K562 (cell line): ENCODE measurements at regions not wholly inside any gene's neighbourhood (a gene's known extent, or its start where the extent isn't known, plus 50 kb on each side); places are given as distances from the start of the nearest gene placed in this dataset.

ENCODE experiments used
- ATAC-seq: fragments of 200-7000 bp; cut with Tn5 transposase; 3 replicates; pipeline ENCODE4 v1.9.1; 2020; ENCODE audit warnings: moderate library complexity
- BruUV-seq: library from RNA; stranded (reverse); fragments of 400-500 nt; replicated peaks from 2 replicates; lab custom pipeline; 2021; lab: Mats Ljungman, UMichigan
- CTCF ChIA-PET: fragments of 300-600 bp; formaldehyde crosslinking; extraction: SDS; loops from one replicate; lab custom pipeline; 2021; ENCODE audit warnings: low intra/inter-chr PET ratio; lab: Yijun Ruan, JAX
- POLR2A ChIA-PET: fragments of 300-600, 350-650 bp; sonication (Branson Sonifier 250); formaldehyde crosslinking; extraction: SDS; loops from one replicate; lab custom pipeline; 2021; ENCODE audit warnings: antibody characterized with exemption, inconsistent platforms; lab: Yijun Ruan, JAX
- DNase-seq, 4 experiments: peaks; one replicate each; pipeline versions ENCODE4 v3.0.0 to v3.0.0-alpha.2; 2011 to 2018; ENCODE audit warnings: low spot score in 3 of 4, mixed read lengths in 3 of 4; ENCODE audit errors: extremely low read depth in 1 of 4
- FAIRE-seq: peaks from 2 replicates; lab custom pipeline; 2011; peaks lifted over from hg19 to GRCh38; lab: Jason Lieb, UNC
- H2AFZ ChIP-seq: 2 replicates; pipeline ENCODE4 v1.6.0; 2011; ENCODE audit warnings: low read depth, low read length, control low read depth, inconsistent platforms
- H3K27ac ChIP-seq: fragments of 200-600 bp; 3 replicates; pipeline ENCODE4 v1.8.0; 2011; ENCODE audit warnings: low read depth, mild to moderate bottlenecking, control low read depth, inconsistent platforms, low read length, moderate library complexity, mixed read lengths; ENCODE audit errors: extremely low read depth
- H3K27me3 ChIP-seq, 2 experiments: fragments of 300-600 bp in 1 of 2; 2 replicates in 1 of 2; 3 replicates in 1 of 2; pipeline versions ENCODE4 v1.6.0 to v1.8.0; 2011; ENCODE audit warnings: inconsistent platforms in 2 of 2, low read length in 2 of 2, mild to moderate bottlenecking in 1 of 2, mixed read lengths in 1 of 2, moderate library complexity in 1 of 2; ENCODE audit not compliant: control insufficient read depth in 2 of 2, insufficient read depth in 2 of 2
- H3K36me3 ChIP-seq: fragments of 300-600 bp; 3 replicates; pipeline ENCODE4 v1.8.0; 2011; ENCODE audit warnings: mild to moderate bottlenecking, low read length, inconsistent platforms; ENCODE audit not compliant: control insufficient read depth, insufficient read depth
- H3K4me1 ChIP-seq, 2 experiments: fragments of 200-600 bp in 1 of 2; replicated peaks in 1 of 2; 2 replicates in 1 of 2; 3 replicates in 1 of 2; pipeline versions ENCODE4 v1.5.1 to v1.8.0; 2011; ENCODE audit warnings: inconsistent platforms in 2 of 2, low read length in 2 of 2, mild to moderate bottlenecking in 1 of 2, mixed read lengths in 1 of 2, moderate library complexity in 1 of 2; ENCODE audit not compliant: control insufficient read depth in 2 of 2, insufficient read depth in 2 of 2
- H3K4me2 ChIP-seq: 2 replicates; pipeline ENCODE4 v1.6.1; 2011; ENCODE audit warnings: low read length, control low read depth, inconsistent platforms, mixed read lengths; ENCODE audit not compliant: insufficient read depth
- H3K4me3 ChIP-seq: fragments of 200-600 bp; sonication (generic), shearing (Covaris generic); 2 replicates; pipeline ENCODE4 v1.5.1; 2016; ENCODE audit warnings: control low read depth, inconsistent platforms
- H3K79me2 ChIP-seq: fragments of 200-600 bp; 3 replicates; pipeline ENCODE4 v1.8.0; 2011; ENCODE audit warnings: low read length, inconsistent platforms; ENCODE audit not compliant: control insufficient read depth, insufficient read depth
- H3K9ac ChIP-seq, 2 experiments: 2 replicates each; pipeline versions ENCODE4 v1.6.0 to v1.6.1; 2011; ENCODE audit warnings: low read depth in 2 of 2, low read length in 2 of 2, control low read depth in 1 of 2, inconsistent platforms in 1 of 2, mild to moderate bottlenecking in 1 of 2, mixed read lengths in 1 of 2; ENCODE audit not compliant: insufficient read depth in 1 of 2
- H3K9me1 ChIP-seq: one replicate; pipeline ENCODE4 v1.6.0; 2011; ENCODE audit warnings: inconsistent platforms, mild to moderate bottlenecking, low read length, moderate library complexity; ENCODE audit not compliant: control insufficient read depth, insufficient read depth
- H3K9me3 ChIP-seq: replicated peaks from 2 replicates; pipeline ENCODE4 v1.5.1; 2011; ENCODE audit warnings: low read depth, low read length, inconsistent platforms; ENCODE audit not compliant: control insufficient read depth, insufficient read depth
- H4K20me1 ChIP-seq: replicated peaks from 2 replicates; pipeline ENCODE4 v1.6.1; 2011; ENCODE audit warnings: low read length, inconsistent platforms, mixed read lengths; ENCODE audit not compliant: control insufficient read depth, insufficient read depth
- BRD4 ChIP-seq: fragments of 200-600 bp; sonication (generic); IDR thresholded peaks from 2 replicates; pipeline ENCODE4 v1.6.1; 2017; ENCODE audit warnings: inconsistent platforms
- ELF4 ChIP-seq: fragments of 450-650 bp; formaldehyde crosslinking; IDR thresholded peaks from 2 replicates; pipeline ENCODE4 v1.4.0; 2022; ENCODE audit warnings: missing genetic modification characterization
- HNRNPLL ChIP-seq: fragments of 200-400 bp; formaldehyde crosslinking; IDR thresholded peaks from 2 replicates; pipeline ENCODE4 v1.6.1; 2017; ENCODE audit warnings: low read length, low read depth, mild to moderate bottlenecking; ENCODE audit not compliant: poor library complexity, severe bottlenecking
- KLF6 ChIP-seq: fragments of 250-450 bp; sonication (Bioruptor Pico); IDR thresholded peaks from 2 replicates; pipeline ENCODE4 v1.4.0; 2020; ENCODE audit warnings: mild to moderate bottlenecking, moderate library complexity, borderline replicate concordance
- LEF1 ChIP-seq: fragments of 450-650 bp; IDR thresholded peaks from 2 replicates; pipeline ENCODE4 v1.6.1; 2016; ENCODE audit warnings: mild to moderate bottlenecking
- MTA3 ChIP-seq: fragments of 450-650 bp; formaldehyde crosslinking; IDR thresholded peaks from 2 replicates; pipeline ENCODE4 v1.6.1; 2017; ENCODE audit warnings: mild to moderate bottlenecking, borderline replicate concordance
- NCOA4 ChIP-seq: fragments of 450-650 bp; IDR thresholded peaks from 2 replicates; pipeline ENCODE4 v1.6.1; 2018; ENCODE audit warnings: mild to moderate bottlenecking; ENCODE audit not compliant: partially characterized antibody
- POLR2G ChIP-seq: fragments of 200-400 bp; formaldehyde crosslinking; IDR thresholded peaks from 2 replicates; pipeline ENCODE4 v1.6.1; 2017; ENCODE audit warnings: low read depth, mild to moderate bottlenecking, antibody characterized with exemption, low read length, moderate library complexity
- REST ChIP-seq, 2 experiments: fragments of 450-650 bp; formaldehyde crosslinking in 1 of 2; IDR thresholded peaks; 2 replicates each; pipeline versions ENCODE4 v1.4.0 to v1.6.1; 2014 to 2020; ENCODE audit warnings: mild to moderate bottlenecking in 2 of 2, borderline replicate concordance in 1 of 2, low read depth in 1 of 2
- RFX5 ChIP-seq: IDR thresholded peaks from 2 replicates; pipeline ENCODE4 v1.6.1; 2011; ENCODE audit warnings: low read depth, mild to moderate bottlenecking, improper control_type of control experiment, low read length
- SRSF7 ChIP-seq: fragments of 200-400 bp; formaldehyde crosslinking; optimal IDR thresholded peaks from 2 replicates; pipeline ENCODE3; 2017; ENCODE audit warnings: mild to moderate bottlenecking, low read depth, low read length
- XRCC5 ChIP-seq: fragments of 200-400 bp; formaldehyde crosslinking; IDR thresholded peaks from 2 replicates; pipeline ENCODE4 v1.6.1; 2017; ENCODE audit warnings: low read depth, mild to moderate bottlenecking, low read length
- ZBTB12 ChIP-seq: fragments of 250-450 bp; sonication (Bioruptor Pico); IDR thresholded peaks from 2 replicates; pipeline ENCODE4 v1.4.0; 2020
- ZNF449 ChIP-seq: fragments of 250-450 bp; sonication (Bioruptor Pico); IDR thresholded peaks from 2 replicates; pipeline ENCODE4 v1.8.0; 2022; ENCODE audit warnings: moderate library complexity, mild to moderate bottlenecking, inconsistent platforms
- WGBS: fragments of 100-300 bp; shearing (Covaris generic); methylation state at CpG from one replicate; pipeline ENCODE4 v1.1.6; 2016; ENCODE audit warnings: low coverage, mixed read lengths; ENCODE audit not compliant: insufficient coverage; ENCODE audit errors: missing lambda C conversion rate; 5-methylcytosine and 5-hydroxymethylcytosine counted together
- in situ Hi-C: fragments of 300-500 bp; cut with MboI; formaldehyde crosslinking; loops from 4 replicates; pipeline ENCODE4 v1.15.0; 2018; ENCODE audit warnings: inconsistent platforms, mixed read lengths
- intact Hi-C: fragments of 100-400 bp; cut with micrococcal nuclease; formaldehyde crosslinking; loops from 2 replicates; pipeline ENCODE4 v1.14.2; 2022

- in situ Hi-C loops, result no loop called here
- Histone ChIP-seq H4K20me1 (no peaks in the 10 kb centered on the region), H3K79me2 (no peaks in the 10 kb centered on the region), H3K9ac (no peak overlapping the region), H3K9me1 (no peaks in the 10 kb centered on the region), H3K27ac (no peak overlapping the region), H3K4me2 (no peak overlapping the region), H3K27me3 (no peaks in the 10 kb centered on the region), H3K9me3 (peaks cover 2% of the 10 kb centered on the region; the same call in 1 of the 2 replicates), H2AFZ (no peak overlapping the region), H3K36me3 (no peaks in the 10 kb centered on the region), H3K4me3 (no peak overlapping the region), H3K4me1 (no peaks in the 10 kb centered on the region)
- DNase-seq (no peak), ATAC-seq (no peak), FAIRE-seq (no peak)
- ChIA-PET POLR2A (no interaction called here), CTCF (no interaction called here)
- BruUV-seq, result no TSS peak
- intact Hi-C loops, result no loop called here
- 0% methylated on average over 6 of the region's 6 CpGs for WGBS
- TF ChIP-seq ZNF449 (no peak), SRSF7 (no peak), BRD4 (no peak), ZBTB12 (CRISPR knock-in tag) (no peak), KLF6 (no peak), LEF1 (no peak), XRCC5 (no peak), MTA3 (no peak), NCOA4 (no peak), REST (IDR thresholded peaks at IDR 0.05; ENCODE audit: borderline replicate concordance) (no peak), REST (CRISPR knock-in tag; IDR thresholded peaks at IDR 0.05; ENCODE audit: low read depth) (no peak), POLR2G (no peak), RFX5 (no peak), ELF4 (CRISPR knock-in tag) (no peak), HNRNPLL (no peak)
Measured at GRCh38 chr6:22738194-22738593, 168.8 kb downstream of the HDGFL1 start.
